GM19468 (cell line): ENCODE measurements at regions not wholly inside any gene's neighbourhood (a gene's known extent, or its start where the extent isn't known, plus 50 kb on each side); places are given as distances from the start of the nearest gene placed in this dataset.
"Not testable (repeated sequence)": the region's sequence is repeated elsewhere in the genome, so short reads cannot be mapped to it uniquely, and the experiment has no call there.

Experiments
- ATAC-seq: cut with Tn5 transposase; IDR thresholded peaks from one replicate; pipeline ENCODE4 v1.9.1; 2021; ENCODE audit warnings: mild to moderate bottlenecking, moderate library complexity, moderate number of reproducible peaks; ENCODE audit not compliant: unreplicated experiment; ENCODE audit errors: extremely low read depth

DNA sequence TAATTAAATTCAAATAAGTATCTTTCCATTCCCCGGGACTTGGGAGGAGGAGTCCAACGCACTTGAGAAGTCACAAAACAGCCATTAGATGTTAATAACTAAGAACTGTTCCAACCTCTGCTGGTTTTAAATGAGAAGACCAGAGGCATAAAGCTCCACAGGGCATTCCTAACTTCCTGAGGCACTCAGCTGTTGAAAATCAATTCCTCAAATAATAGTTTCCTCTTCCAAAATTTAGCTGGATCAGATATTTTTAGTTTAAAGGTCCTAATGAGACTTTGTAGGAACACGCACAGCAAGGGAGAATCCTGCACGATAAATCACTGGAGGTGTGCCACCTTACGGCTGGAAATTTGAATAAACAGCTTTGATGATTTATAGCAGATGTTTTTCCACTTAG is 504.3 kb upstream of the ZFP42 start:
- ATAC-seq: no peak

- ATAC-seq: no peak
These were observed 503.6 kb upstream of the ZFP42 start for GRCh38 chr4:187491959-187492358.

DNA sequence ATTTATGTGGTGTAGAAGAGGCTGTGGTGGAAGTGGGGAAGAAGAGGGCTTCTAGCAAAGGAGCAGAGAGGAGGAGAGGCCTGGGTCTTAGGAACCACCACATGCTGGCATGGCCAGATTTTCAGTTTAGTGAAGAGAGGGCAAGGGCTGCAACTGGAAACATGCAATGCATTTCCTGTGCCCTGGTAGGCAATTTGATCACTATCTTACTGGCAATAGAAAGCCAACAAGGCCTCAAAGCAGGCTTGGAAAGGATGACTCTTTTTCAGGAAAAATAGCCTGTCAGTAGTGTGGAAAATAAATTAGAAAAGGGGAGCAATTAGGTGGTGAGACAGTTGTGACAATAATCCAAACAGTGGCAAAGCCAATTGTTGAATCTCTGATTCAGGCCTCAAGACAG is 501.9 kb upstream of the ZFP42 start:
- ATAC-seq: no peak

- no peak for ATAC-seq
These were observed 495.6 kb upstream of the ZFP42 start for GRCh38 chr4:187499956-187500355.

- no peak for ATAC-seq
These were observed 494.8 kb upstream of the ZFP42 start for GRCh38 chr4:187500796-187501195.

DNA sequence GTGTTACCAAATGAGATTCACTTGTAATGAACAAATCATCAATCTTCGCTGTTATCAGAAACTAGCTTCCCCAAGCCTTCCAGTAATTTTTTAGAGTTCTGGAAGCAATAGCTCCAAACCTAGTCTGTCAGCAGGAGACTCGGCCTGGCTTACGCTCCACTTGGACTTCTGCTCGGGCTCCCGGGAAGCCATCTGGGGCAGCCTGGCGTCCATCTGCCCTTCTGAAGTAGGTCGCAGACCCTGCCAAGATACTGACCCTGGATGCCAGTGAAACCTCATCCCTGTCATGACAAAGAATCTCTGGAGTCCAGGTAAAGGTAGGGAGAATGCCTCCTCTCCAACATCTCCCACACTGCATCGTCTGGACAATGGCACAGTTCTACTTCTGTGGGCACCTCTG is 493.8 kb upstream of the ZFP42 start:
- no peak for ATAC-seq

GRCh38 chr4:187504974-187505797 is 490.4 kb upstream of the ZFP42 start:
- ATAC-seq: no peak

DNA sequence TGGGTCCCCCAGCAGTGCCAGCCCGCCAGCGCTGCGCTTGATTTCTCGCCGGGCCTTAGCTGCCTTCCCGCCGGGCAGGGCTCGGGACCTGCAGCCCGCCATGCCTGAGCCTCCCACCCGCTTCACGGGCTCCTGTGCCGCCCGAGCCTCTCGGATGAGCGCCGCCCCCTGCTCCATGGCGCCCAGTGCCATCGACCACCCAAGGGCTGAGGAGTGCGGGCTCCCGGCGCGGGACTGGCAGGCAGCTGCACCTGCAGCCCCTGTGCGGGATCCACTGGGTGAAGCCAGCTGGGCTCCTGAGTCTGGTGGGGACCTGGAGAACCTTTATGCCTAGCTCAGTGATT is 489.8 kb upstream of the ZFP42 start:
- ATAC-seq: not testable (repeated sequence)

DNA sequence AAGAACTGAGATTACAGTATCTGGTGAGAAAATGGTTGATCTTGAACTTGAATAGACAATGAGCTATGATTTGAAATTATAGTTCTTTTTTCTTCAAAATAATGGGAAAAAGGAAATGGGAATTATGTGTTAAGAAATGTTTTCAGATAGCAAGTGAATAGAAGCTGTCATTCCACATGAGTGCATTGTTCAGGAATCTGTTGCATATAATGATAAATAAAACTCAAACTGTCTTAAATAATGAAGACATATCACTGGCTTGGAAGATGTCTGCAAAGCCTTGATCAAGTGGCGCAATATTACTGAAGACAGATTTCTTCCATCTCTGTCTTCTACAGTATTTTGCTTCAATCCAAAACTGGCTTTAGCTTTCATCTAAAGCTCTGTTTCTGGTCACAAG is 479.3 kb upstream of the ZFP42 start:
- no peak for ATAC-seq

GRCh38 chr4:187541666-187542065 is 453.9 kb upstream of the ZFP42 start:
- no peak for ATAC-seq

DNA sequence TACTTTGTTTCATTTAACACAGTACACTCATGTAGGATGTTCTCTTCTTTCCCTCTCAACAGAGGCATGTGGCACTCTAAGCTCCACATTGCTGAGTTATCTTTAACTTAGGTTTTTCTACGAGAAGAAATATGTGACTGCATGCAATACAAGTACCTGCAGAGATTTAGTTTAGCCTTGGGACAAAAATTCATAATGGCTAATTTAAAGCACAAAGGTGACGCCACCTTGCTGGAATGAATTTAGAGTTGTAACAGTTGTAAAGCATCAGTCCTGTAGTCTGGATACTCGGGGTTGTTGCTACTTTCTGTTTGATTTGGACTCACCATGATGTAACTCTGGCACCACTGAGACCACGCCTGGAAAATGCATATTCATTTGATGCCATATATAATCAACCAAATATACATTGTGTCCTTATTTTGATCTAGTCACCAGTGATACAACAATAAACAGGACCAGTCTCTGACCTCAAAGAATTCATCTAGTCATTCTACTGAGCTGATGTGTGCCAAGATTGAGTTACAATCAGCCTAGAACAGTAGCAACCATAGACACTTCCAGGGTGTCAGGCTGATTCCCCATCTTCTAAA is 451.0 kb upstream of the ZFP42 start:
- ATAC-seq: no peak

- no peak for ATAC-seq
These were observed 448.3 kb upstream of the ZFP42 start for GRCh38 chr4:187547316-187547715.

DNA sequence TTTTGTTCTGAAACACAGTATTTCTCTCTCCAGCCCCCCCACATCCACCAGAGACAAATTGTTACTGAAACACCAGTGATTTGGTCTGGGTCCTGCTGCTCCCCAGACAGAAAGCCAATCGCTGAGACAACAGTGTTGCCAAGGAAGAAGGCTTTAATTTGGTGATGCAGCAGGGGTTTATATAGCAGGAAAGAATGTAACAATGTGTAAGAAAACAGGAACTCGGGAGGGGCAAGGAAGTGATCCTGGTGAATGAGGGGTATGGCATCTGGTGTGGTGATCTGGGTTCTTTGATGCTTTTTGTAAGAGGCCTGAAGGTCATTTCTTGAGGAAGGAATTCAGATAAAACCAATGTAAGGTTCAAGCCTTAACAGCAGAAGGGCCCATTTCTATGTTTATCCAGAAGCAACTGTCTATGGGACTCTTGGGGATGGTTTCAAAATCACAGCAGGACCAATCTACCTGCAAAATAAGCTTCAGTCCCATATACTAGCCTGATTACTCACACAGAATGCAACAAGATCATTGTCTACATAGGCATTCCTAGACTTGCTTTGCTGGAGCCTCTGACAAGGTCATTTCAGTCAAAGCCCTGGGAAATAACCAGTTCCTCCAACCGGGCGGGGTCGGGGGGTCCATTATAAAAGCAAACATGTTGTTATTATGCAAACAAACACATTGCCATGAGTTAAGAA is 445.2 kb upstream of the ZFP42 start:
- ATAC-seq: no peak

DNA sequence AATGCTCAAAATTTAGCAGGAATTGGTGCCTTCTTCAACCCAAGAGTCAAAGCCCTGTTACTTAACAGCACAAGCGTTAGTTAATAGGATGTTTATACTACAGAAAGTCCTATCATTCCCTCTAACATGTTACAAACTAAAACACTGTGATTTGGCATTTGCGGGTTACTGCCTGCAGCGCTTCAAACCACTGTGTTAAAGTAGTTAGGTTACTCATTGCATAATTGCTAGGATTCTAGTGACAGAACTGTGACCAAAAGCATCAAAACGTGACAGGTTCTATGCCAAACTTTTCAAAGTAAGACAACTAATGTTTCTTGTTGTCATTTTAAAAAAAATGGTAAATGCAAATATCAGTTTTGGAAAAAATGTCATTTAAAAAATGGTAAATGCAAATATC is 442.8 kb upstream of the ZFP42 start:
- no peak for ATAC-seq

GRCh38 chr4:187555174-187555573 is 440.4 kb upstream of the ZFP42 start:
- ATAC-seq: no peak

- ATAC-seq: no peak
These were observed 437.2 kb upstream of the ZFP42 start for GRCh38 chr4:187558391-187558790.

DNA sequence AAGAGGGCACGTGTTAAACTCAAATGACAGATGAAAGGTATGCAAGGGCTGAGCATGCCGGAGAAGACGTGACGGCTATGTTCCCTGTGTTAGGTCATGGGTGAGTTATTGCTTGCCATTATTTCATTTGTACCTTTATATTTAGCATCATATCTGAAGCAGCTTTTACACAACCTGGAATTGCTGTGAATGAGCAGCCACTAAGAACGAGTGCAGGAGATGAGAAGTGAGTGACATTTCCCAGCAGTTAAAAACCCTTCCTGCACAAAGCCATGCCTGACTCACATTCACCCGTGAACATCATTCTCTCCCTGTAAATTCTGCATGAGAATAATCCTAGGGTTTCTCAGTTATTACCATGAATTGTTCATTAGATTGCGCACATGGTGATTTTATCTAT is 433.2 kb upstream of the ZFP42 start:
- ATAC-seq: no peak

DNA sequence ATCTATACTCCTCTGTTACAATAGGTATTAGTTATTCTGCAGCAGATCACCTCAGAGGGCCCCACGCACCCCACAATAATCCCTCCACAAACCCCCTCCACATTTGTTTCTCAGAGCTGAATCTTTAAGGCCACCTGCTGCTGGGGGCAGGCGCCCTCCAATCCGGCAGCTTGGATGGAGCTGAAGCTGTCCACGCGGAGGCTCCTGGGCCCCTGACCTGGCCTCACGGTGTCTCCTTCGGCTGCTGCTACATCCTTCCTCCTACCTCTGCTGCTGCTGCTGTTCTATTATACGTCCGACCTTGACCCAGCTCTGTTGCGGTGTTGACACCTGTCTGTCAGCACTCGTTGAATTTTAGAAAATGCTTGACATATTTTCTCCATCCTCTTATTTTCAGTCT is 430.2 kb upstream of the ZFP42 start:
- ATAC-seq: no peak

DNA sequence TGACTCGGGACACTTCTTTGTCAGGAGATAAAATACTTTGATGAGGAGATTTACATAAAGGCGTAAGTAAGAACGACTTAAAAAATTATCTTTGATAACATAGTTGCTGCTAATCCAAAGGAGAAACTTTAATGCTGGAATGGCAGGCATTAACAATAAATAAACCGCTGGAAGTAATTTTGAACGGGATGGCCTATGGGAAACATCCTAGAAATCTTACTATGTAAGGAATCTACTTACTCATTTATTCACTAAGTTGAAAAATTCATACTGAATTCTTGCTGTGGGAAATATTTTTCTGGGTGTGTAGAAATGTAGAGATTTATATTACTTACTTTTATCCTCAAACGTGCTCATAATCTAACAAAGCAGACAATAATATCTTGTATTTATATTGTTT is 425.7 kb upstream of the ZFP42 start:
- no peak for ATAC-seq

DNA sequence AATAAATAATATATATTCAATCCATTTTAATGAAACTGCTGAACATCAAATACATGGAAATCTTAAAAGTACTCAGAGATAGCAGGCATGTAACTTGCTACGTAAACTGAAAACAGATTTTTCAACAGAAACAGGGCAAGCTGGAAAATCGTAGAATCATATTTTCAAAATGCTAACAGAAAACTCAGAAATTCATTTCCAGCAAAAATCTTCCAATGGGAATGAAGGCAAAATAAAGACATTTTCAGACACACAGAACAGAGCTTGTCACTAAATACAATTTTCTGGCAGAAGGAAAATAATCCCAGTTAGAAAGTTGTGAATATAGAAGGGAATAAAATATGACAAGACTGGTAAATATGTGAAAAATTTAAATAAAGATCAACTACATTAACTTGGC is 419.9 kb upstream of the ZFP42 start:
- ATAC-seq: no peak

- no peak for ATAC-seq
These were observed 418.8 kb upstream of the ZFP42 start for GRCh38 chr4:187576751-187577150.
